ENCODE measurements at regions not wholly inside any gene's neighbourhood (a gene's known extent, or its start where the extent isn't known, plus 50 kb on each side); places are given as distances from the start of the nearest gene placed in this dataset.

DNA sequence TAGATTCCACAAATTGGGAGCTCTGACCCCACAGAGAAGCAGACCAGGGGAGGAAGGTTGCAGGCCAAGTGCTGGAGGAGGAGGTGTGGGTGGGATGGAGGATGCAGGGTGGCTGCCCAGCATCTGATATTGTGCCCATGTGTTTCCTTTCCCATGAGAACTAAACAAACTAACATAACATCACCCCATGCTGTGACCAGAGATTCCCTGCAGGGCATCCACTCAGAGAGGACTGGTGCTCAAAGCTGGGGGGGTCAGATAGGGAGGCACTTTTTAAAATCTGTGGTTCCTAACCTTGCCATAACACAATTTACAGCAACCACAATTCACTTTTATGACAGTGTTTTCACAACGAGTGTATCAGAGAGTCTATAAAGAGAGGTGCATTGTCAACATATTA lies 1277.6 kb downstream of the AACS start:
- no peak for DNase-seq

DNA sequence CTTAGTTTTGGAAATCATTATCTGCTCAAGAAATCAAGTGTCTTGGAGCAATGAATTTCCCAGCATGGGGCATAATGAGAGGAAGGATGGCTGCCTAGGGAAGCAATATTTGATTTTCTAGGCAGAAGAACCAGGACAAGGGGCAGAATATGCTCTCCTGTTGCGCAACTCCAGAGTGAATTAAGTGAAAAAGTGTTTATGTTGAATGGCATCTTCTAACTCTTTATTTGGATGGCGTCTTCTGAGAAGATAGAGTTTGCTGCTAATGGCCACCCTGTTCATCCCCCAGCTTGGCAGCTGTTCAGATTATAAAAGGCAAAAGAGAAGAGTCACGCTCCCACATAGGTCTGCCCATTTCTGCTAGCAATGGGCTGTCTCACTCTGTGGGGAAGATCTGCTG lies 1278.1 kb downstream of the AACS start:
- no peak for DNase-seq

DNA sequence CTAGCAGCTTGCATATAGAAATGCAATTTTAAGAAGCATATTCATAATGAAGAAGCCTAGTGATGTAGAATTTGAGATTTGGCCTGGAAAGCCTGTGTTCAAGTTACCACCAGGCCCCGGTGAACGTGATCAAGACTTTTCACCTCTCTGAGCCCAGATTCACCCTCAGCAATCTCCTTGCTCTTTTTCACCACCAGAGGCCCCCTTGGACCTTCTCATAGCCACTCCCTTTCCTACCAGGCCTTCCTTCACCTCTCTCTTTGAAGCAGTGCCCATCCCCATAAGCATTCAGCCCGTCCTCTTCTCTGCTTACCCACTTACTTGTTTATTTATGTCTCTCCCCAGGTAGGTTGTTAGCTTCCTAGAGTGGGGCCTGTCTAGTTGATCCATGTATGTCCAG lies 1280.9 kb downstream of the AACS start:
- DNase-seq: no peak

DNA sequence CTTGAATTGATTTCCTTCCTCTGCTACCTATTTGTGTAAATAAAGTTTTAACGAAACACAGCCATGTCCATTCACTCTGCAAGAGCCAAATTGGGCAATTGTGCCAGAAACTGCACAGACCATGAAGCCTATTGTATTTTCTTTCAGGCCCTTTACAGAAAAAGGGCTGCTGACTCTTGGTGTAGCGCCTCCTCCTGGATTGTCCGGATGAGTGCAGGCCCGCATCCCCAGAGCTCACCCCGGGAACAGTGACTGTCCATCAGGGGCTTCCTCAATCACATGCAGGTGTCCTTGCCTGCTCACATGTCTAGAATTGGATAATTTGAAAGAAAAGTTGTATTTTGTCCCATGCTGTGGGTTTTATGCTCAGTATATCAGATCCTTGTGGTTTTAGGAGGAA lies 1282.2 kb downstream of the AACS start:
- DNase-seq: no peak

DNA sequence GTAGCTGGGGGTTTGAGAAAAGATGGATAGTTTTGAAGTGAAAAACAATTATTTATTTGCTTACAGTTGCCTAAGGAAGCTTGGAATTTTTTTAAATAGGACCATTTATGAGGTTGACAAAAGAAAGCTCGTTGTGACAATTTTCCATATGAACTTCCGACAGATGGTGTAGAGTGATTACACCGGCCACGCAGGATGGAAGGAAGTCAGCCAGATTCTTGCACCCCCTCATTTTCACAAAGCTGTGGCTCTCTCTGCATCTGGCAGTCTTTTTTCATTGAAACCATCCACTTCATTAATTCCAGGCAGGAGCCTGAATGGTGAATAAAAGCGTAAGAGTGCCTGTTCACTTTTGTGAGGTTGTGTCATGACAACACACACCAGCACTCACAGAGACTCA lies 1284.1 kb downstream of the AACS start:
- DNase-seq: no peak

DNA sequence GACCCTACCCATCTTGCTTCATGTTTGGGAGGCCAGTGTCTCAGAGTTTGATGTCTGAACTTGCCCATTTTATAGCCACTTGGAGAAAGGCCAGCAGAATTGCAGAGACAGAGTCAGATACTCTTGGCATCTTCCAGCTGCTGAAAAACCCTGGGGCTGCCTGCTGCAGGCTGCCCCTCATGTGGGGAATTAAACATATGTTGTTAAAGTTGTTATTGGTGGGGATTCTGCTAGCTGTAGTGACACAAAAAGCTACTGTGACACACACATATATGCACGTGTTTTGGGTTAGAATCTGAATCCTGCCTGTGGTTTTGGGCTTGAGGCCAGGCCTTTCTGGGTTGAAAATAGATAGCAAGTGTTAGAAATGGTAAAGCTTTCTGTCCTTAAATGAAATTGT lies 1288.4 kb downstream of the AACS start:
- DNase-seq: no peak

DNA sequence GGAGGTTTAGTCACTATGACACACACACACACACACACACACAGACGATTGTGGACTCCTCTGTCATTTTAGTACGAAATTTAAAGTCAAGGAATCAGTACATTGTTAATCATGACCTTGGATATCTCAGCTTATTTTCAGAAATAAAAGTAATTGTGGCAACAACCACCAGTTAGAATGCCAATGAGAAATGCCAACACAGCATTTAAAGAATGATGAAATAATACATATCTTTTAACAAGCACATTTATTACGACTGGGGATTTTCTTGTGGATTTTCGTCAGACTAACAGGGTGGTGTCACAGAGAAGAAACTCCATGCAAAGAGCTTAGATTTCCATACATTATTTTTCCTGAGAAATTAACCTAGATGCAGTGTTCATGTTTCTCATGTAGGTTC lies 1289.4 kb downstream of the AACS start:
- DNase-seq: no peak

DNA sequence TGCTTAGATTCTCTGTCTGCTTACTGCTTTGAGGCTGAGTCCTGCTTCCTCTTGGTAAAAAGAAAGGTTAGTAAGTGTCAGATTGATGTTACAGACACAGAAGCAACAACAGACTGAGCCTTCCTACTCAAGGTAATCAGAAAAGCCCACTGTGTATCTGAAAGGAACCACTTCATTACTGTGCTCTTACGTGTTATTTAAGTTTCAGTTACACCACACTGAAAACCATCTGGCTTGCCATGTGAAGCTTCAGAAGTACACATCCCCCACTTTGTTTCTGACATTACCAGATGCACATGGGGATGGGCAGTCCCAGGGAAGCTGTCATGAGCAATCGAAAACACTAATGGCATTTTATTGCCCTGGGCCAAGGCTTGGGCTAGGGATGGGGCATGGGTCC lies 1290.1 kb downstream of the AACS start:
- no peak for DNase-seq

DNA sequence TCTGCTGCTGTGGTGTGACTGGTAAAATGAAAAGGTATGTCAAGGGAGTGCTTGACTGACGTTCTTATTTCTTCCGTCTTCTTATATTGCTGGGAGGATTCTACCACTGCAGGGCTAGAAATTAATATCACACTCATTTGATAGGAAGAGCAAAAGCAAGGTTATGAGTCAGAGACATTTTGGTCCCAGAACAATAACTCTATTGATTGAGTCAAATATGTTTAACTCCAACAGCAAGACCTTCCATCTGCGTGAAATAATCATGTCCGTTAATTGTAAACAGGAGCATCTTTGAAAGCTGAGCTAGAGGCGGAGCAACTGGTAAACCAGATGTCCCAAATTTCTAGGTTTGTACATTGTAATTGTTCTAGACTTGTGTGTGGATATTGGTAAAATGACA lies 1293.6 kb downstream of the AACS start:
- no peak for DNase-seq

DNA sequence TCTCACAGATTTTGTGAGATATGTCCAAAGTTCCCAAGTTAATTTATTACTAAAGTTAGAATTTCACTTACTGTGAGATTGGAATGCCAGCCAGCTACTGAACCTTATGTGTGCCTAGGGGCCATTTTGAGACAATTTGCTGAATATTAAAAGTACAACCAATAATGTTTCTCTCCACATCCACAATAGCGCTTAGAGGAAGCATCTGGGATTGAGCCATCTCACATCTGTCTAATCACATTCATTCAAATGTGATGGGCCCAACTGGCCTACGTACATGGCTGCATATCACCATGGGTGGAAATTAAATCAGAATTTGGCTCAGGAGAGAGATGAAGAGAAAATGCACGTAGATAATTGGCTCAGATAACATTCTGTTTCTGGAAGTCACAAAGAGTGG lies 1294.0 kb downstream of the AACS start:
- no peak for DNase-seq

DNA sequence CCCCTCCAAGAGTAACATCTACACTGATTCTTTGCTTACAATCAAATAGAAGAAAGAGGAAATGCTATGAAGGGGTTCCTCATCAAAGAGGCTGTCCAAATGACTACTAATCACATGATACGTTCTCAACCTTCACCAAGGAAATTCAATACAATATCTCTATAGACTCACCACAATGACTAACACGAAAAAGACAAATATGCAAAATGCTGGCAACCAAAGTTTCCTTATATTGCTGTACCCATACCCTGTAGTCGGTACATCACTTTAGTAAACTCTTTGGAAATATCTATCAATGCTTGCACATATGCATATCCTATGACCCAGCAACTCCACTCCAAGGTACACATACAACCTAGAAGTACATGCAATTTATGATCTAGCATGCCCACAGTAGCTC lies 1296.6 kb downstream of the AACS start:
- no peak for DNase-seq

DNA sequence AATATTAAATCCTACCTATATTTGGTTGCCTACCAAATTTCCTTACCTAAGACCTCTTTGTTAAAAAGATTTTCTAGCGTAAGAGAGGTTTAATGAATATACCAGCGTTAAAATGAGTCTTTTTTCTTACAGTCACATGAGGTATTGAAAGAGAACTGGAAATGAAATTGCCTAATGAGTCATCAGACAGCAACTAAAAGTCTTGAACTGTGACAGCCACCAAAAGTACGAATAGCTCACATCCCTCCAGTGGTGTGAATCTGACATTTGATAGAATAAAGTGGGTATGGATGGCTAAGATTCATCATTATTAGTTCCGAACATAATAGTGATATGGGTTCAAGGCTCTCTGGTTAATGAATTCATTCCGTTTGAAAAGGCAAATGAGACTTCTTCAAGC lies 1297.3 kb downstream of the AACS start:
- no peak for DNase-seq

DNA sequence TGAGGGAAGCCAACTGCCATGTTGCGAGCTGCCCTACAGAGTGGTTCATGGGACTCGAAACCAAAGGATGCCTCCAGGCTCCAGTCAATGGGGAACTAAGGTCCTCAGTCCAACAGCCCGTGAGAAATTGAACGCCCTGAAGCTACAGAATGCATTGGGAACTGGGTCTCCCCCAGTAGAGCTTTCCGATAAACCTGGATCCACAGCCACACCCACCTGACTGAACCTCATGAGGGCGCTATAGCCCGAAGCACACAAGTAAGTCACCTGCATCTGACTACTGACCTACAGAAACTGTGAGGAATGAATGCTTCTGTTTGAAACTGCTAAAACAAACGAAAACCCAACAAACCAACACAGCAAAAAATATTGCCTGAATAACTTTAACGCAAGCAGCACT lies 1297.7 kb downstream of the AACS start:
- DNase-seq: no peak

DNA sequence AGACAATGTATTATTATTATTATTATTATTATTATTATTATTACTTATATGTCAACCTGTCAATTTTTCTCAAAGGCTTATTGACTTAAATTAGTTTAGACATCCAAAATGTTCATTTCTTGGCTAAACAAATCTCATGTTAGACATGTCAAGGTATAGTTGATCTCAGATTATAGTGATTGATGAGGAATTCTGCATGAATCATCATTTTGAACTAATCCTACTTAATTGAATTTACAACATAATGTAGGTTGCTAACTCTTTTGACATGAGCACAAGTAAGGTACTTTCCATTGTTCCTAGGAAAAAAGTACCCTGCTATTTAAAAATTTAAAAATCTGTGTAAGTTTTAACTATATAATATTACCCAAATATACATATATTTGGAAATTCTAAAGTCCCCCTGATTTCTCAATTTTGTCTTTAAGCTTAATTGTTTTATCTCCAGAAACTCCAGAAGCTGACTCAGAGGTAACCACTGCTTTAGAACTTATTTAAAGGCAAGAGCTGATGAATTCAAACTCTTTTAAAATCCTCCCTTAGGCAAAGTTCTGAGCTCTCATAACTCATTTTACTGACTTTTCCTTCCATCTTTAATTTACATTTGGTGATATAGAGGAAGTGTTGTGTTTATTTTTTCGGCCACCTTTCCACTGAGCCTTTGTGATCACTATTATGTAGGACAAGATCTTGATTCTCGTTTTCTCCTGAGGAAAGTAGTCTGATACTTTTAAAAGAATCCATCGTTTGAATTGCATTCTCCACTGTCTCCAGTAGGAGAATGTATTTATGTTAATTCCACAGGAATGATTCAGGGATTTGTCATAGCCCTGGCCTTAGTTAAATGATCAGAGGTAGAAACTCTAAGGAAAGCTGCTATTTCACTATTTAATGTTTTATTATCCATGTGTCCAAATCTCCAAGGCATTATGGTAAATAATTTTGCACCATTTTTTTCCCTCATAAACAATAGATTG lies 1304.5 kb downstream of the AACS start:
- DNase-seq: no peak

DNA sequence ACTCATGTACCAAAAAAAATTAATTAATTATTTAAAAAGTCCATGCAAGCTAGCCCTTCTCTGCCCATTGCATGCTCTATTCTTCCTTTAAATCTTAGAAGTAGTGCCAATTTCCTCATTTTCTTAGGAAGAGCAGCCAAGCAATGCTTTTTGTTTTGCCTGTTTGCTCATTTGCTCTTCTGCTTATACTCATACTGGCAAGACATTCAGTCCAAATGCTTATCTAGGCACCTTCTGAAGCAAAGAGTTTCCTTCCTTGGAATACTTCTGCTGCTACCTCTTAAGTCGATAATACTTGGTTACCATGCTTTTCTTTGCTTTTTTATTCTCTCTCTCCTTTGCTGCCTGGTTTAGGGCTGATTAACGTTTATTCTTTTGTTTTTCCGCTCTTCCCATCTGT lies 1318.3 kb downstream of the AACS start:
- no peak for DNase-seq

DNA sequence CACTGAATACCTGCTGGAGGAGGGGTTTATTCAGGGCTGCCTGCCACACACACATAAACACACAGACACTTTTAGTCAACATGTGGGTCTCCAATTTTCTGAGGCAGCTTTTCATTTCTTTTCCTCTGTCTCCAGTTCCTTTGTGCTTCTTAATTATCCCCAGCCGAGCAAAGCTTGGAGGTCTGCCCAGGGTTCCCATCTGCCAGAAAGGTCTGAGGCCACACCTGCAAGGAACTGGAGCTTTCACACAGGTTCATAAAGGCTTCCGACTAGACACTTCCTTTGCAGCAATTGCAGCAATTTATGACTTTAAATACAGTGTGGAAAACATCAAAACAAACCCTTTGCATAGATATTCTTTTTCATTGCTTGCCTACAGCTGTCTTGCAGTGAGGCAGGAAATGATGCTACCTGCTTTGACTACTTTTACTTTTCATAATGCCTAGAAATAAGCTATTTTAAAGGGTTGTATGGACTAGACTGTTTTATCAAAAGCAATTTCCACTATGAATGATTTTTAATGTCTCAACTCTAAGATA lies 1318.9 kb downstream of the AACS start:
- no peak for DNase-seq

DNA sequence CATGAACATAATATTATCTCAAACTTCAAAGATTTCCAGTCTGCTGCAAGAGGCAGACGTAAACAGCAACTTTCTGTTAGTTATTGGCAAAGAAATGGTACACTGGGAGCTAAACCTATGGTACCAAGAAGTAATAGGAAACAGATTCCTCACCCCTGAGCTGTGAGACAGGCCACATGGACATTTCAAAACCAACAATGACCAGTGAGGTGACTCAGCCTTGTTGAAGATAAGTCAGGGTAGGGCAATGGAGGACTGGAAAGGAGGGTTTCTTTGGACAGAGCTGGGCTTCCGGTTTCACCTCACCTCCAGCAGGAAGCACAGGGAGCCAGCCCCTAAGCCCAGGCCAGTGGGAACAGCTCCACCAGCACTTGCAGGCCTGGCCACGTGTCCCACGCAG lies 1320.5 kb downstream of the AACS start:
- no peak for DNase-seq

DNA sequence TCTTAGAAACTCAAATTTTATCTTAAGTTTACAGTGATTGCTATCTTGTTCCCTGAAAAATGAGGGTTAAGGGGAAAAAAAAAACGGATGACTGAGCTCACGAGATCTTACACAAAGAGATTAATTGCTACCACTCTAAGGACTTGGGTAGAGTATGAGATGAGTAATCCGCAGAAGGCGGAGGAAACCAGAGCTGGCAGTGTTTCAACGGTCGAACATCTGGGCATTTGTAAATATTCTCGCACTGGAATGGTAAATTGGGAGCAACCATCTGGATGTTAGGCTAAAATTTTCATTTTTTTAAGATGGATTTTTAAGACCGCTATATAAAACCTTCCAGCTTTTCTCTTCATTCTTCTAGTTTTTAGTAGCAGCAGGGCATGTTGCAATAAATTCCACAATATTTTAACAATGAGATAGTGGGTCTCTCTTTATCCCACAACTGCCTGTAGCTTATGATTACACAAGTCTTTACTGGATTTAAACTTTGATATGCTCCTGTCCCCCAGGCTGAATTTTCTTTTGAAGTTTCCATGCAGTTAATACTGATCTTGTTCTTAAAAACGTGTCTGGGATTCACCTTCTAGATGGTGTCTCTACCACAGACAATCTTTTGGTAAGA lies 1324.1 kb downstream of the AACS start:
- no peak for DNase-seq

DNA sequence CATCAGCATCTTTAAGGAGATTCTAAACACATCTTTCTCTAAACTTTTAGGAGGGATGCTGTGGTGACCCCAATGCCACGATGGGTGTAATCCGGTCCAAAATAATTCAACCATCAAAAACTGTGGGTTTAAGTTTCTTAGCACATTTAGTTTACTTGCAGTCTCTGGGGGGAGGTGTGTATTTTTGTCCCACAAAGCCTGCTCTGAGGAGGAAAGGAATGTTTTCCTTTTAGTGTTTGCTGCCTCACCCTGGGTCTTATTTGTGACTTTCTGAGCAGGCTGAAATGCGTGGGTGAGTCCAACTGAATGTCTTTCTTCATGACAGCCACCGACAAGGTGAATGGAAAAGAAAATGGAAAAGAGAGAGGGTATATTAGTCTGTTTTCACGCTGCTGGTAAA lies 1324.7 kb downstream of the AACS start:
- no peak for DNase-seq

DNA sequence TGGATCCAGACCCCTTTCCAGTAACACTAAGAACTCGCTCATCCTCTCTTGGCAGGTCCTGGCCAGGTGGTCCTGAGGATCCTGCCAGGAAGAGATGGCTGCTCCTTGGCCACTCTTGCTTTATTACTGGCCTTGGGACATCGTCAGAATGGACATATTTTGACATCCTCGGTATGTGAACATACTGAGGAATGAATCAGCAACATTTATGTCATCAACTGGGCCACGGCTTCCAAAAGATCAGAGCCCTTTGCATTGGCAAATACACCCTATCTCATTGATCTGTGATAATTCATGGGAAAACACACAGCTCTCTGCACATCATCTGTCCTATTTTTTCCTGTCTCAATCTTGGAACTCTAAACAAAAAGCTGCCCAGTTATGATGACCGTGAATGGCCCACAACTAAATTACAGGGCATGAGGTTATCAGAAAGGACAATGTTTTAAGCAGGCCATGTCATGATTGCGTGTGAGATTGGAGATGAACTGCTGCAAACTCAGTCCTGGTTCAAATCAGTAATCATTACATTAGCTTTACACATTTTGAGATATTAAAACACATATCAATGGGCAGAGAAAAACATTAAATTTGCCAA lies 1325.8 kb downstream of the AACS start:
- no peak for DNase-seq

DNA sequence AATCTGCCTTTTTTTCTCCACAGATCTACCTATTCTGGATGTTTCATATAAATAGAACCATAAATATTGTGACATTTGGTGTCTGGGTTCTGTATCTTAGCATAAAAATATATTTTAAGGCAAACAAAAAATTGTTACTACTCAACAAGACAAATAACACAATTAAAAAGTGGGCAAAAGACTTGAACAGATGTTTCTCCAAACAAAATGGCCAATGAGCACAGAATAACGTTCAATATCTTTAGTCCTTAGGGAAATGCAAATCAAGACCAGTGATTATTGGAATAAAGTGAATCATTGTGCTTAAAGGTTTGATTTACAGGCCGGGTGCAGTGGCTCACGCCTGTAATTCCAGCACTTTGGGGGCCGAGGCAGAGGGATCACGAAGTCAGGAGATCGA lies 1331.3 kb downstream of the AACS start:
- no peak for DNase-seq

DNA sequence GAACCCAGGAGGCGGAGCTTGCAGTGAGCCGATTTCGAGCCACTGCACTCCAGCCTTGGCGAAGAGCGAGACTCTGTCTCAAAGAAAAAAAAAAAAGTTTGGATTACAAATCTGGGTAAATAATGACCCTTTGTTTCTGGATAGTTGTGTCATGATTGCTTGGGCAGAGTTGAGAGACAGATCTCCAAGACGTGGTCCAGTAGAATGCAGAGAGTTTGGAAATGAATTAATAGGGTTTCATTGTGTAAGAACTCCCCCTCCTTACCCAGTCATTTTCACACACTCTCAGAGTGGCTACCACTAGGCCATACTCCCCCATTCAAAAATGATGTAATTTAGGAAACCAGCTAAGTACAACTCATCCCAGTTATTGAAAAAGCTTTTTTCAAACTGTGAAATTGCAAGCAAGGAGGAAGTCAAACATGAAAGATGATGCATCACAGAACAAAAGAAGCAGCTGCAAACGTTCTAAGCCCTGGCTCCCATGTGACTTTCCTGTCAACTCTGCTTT lies 1331.9 kb downstream of the AACS start:
- peak; percentile 46 for DNase-seq

DNA sequence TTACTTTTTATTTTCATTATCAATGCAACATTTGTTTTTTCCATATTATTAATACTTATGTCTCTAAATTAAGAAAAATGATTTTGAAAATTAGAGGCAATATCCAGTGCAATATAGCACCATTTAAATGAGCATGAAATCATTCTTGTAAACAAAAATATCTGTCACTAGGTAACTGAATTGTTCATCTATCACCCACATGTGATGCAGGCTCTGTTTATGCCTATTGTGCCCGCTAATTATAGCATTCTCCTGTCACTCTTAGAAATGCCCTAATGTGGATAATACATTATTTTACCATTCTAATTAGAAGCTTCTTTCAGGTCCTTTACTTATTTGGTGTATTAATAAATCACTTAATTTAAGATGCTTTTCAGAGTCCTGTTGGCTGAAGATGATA lies 1332.4 kb downstream of the AACS start:
- DNase-seq: no peak

DNA sequence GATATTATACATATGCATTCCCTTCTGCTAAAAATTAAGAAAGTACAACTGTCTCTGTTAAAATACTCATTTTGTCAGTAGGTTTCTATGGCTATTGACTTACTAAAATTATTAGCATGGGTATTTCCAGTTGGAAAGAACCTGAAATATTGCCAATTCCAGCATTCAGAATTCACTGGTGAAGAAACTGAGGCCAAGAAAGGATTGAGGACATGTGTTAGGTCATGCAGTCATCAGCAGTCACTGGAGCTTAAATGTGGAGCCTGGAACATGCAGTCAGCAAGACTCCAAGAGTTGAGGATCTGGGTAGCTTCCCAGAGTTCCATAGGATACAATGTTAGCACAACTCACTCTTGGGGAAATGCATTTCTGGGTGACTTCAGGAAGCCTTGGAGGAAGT lies 1335.6 kb downstream of the AACS start:
- DNase-seq: no peak

All from retina (tissue), 1 donor.